Epidermal melanocyte (primary cell): ENCODE measurements at regions not wholly inside any gene's neighbourhood (a gene's known extent, or its start where the extent isn't known, plus 50 kb on each side); places are given as distances from the start of the nearest gene placed in this dataset.

ENCODE experiments used
- DNase-seq: peaks from one replicate; pipeline ENCODE4 v3.0.0; 2011; ENCODE audit warnings: low spot score; ENCODE audit not compliant: insufficient read length

GRCh38 chr17:69880591-69881112 lies 194.4 kb upstream of the KCNJ16 start:
- no peak for DNase-seq

GRCh38 chr17:69882281-69882680 lies 192.7 kb upstream of the KCNJ16 start:
- no peak for DNase-seq

- DNase-seq: no peak
Observed at GRCh38 chr17:69883120-69883519, 191.9 kb upstream of the KCNJ16 start.

- no peak for DNase-seq
Observed at GRCh38 chr17:69884356-69884755, 190.7 kb upstream of the KCNJ16 start.

GRCh38 chr17:69884846-69885245 lies 190.2 kb upstream of the KCNJ16 start:
- DNase-seq: no peak

GRCh38 chr17:69898601-69899000 lies 176.4 kb upstream of the KCNJ16 start:
- DNase-seq: no peak

GRCh38 chr17:69900101-69900500 lies 174.9 kb upstream of the KCNJ16 start:
- no peak for DNase-seq

- no peak for DNase-seq
Observed at GRCh38 chr17:69900829-69901228, 174.2 kb upstream of the KCNJ16 start.

- no peak for DNase-seq
Observed at GRCh38 chr17:69906306-69906705, 168.7 kb upstream of the KCNJ16 start.

GRCh38 chr17:69907132-69907847 lies 167.7 kb upstream of the KCNJ16 start:
- DNase-seq: no peak

- no peak for DNase-seq
Observed at GRCh38 chr17:69908626-69909368, 166.2 kb upstream of the KCNJ16 start.

- DNase-seq: no peak
Observed at GRCh38 chr17:69909389-69909788, 165.6 kb upstream of the KCNJ16 start.

- DNase-seq: no peak
Observed at GRCh38 chr17:69912805-69913204, 162.2 kb upstream of the KCNJ16 start.

GRCh38 chr17:69913216-69913615 lies 161.8 kb upstream of the KCNJ16 start:
- DNase-seq: no peak

- no peak for DNase-seq
Observed at GRCh38 chr17:69913616-69914015, 161.4 kb upstream of the KCNJ16 start.

- DNase-seq: no peak
Observed at GRCh38 chr17:69914520-69914919, 160.5 kb upstream of the KCNJ16 start.

GRCh38 chr17:69916761-69917160 lies 158.3 kb upstream of the KCNJ16 start:
- no peak for DNase-seq

GRCh38 chr17:69918164-69918563 lies 156.9 kb upstream of the KCNJ16 start:
- no peak for DNase-seq

- DNase-seq: no peak
Observed at GRCh38 chr17:69919789-69920188, 155.2 kb upstream of the KCNJ16 start.

- no peak for DNase-seq
Observed at GRCh38 chr17:69921046-69921445, 154.0 kb upstream of the KCNJ16 start.

GRCh38 chr17:69928611-69929010 lies 146.4 kb upstream of the KCNJ16 start:
- no peak for DNase-seq

GRCh38 chr17:69936996-69937395 lies 138.0 kb upstream of the KCNJ16 start:
- DNase-seq: no peak

- no peak for DNase-seq
Observed at GRCh38 chr17:69943058-69943457, 132.0 kb upstream of the KCNJ16 start.
